ENCODE measurements at regions not wholly inside any gene's neighbourhood (a gene's known extent, or its start where the extent isn't known, plus 50 kb on each side); places are given as distances from the start of the nearest gene placed in this dataset.

DNA sequence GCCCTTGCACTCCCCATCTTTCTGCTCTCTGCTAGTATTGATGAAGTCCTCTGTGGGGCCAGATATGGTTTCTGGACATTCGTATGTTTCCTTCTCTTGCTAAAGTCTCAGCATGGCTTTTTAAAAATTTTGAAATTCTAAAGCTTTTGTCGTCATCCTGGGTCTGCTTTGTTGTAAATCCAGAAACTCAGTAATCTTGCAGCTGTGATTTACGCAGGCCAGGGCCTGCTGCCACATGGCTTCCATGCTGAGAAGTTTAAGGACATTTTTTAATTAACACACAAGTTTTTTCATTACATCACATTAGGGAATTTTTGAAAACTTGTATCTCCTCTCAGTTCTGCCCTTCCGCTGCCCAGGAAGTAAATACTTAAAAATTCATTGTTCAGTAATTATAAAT, 686.1 kb upstream of the IGFBP3 start (continued):
- TF ChIP-seq, protein P1, sequence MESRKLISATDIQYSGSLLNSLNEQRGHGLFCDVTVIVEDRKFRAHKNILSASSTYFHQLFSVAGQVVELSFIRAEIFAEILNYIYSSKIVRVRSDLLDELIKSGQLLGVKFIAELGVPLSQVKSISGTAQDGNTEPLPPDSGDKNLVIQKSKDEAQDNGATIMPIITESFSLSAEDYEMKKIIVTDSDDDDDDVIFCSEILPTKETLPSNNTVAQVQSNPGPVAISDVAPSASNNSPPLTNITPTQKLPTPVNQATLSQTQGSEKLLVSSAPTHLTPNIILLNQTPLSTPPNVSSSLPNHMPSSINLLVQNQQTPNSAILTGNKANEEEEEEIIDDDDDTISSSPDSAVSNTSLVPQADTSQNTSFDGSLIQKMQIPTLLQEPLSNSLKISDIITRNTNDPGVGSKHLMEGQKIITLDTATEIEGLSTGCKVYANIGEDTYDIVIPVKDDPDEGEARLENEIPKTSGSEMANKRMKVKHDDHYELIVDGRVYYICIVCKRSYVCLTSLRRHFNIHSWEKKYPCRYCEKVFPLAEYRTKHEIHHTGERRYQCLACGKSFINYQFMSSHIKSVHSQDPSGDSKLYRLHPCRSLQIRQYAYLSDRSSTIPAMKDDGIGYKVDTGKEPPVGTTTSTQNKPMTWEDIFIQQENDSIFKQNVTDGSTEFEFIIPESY (IDR thresholded peaks at IDR 0.05; ENCODE audit: extremely low read depth, insufficient replicate concordance, low read length), result no peak
- no peak for TF ChIP-seq EZH2phosphoT487 (IDR thresholded peaks at IDR 0.05; ENCODE audit: borderline replicate concordance)
- TF ChIP-seq ZNF274 (IDR thresholded peaks at IDR 0.05; ENCODE audit: low read depth, low read length), result no peak
- no peak for TF ChIP-seq FOSL1 (IDR thresholded peaks at IDR 0.05; ENCODE audit: low read depth)
- TF ChIP-seq, protein P2, sequence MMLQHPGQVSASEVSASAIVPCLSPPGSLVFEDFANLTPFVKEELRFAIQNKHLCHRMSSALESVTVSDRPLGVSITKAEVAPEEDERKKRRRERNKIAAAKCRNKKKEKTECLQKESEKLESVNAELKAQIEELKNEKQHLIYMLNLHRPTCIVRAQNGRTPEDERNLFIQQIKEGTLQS (IDR thresholded peaks at IDR 0.05), result no peak
- TF ChIP-seq CEBPB (IDR thresholded peaks at IDR 0.05; ENCODE audit: low read depth), result no peak
- TF ChIP-seq TCF7L2 (IDR thresholded peaks at IDR 0.05; ENCODE audit: borderline replicate concordance, extremely low read depth, insufficient read depth, insufficient read length), result no peak
- TF ChIP-seq EGR1 (IDR thresholded peaks at IDR 0.05; ENCODE audit: low read depth), result no peak
- TF ChIP-seq SRF (IDR thresholded peaks at IDR 0.05; ENCODE audit: low read depth), result no peak
- TF ChIP-seq ZFX (IDR thresholded peaks at IDR 0.05), result no peak
- no peak for TF ChIP-seq SIN3A (IDR thresholded peaks at IDR 0.05; ENCODE audit: low read depth)
- TF ChIP-seq POLR2AphosphoS5 (IDR thresholded peaks at IDR 0.05; ENCODE audit: low read depth, low read length), result no peak
- TF ChIP-seq ELF1 (IDR thresholded peaks at IDR 0.05; ENCODE audit: borderline replicate concordance, low read depth), result no peak

DNA sequence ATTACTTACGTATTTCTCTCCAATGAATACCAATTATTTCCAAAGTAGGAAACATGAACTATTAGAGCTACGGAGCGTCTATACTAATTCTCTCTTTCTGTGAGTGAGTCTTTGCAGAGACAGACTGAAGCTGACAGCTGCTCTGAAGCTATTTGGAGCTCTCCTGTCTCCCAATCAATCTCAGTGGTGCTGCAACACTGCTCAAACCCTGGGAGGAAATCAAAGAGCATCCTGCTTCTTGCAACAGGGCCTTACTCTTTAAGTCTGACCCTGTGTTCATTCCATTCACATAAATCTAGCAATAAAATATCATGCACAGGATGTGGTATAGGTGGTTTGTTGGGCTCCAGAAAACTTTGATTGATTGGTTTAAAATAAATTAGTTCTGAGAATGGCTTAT, 685.7 kb upstream of the IGFBP3 start:
- ChIA-PET RAD21 (ENCODE audit: low non-redundant PET in 1 of 2, low total read pairs in 2 of 2, uncharacterized antibody in 2 of 2, unreplicated experiment in 2 of 2) (no interaction called here), POLR2A (interaction anchor here (0.5 kb wide), 1 partner anchor 651 kb away, joined by 3 read pairs; no protein-coding TSS in a partner anchor), CTCF (no interaction called here)
- ATAC-seq (no peak), DNase-seq (ENCODE audit: low read depth, low spot score) (no peak)
- no peaks in the 10 kb centered on the region for H4K20me1 ChIP-seq (ENCODE audit: insufficient read depth)
- intact Hi-C loops (cut with micrococcal nuclease), result no loop called here
- H3K27me3 ChIP-seq (ENCODE audit: insufficient read depth, low read length), result no peaks in the 10 kb centered on the region
- no peak overlapping the region for H2AFZ ChIP-seq (ENCODE audit: low read depth, low read length, poor library complexity, severe bottlenecking)
- no TSS peak for BruUV-seq (replicated peaks)
- H3K4me1 ChIP-seq (ENCODE audit: control insufficient read depth in 1 of 2, insufficient read depth in 2 of 2, low read length in 2 of 2), result no peaks in the 10 kb centered on the region
- no peaks in the 10 kb centered on the region for H3K9me2 ChIP-seq (ENCODE audit: insufficient read depth)
- H3K4me2 ChIP-seq (ENCODE audit: low read length), result no peak overlapping the region
- H3K9me3 ChIP-seq (ENCODE audit: control insufficient read depth in 1 of 2, insufficient read depth in 1 of 2, low read depth in 1 of 2, low read length in 2 of 2), result no peaks in the 10 kb centered on the region
- no peak overlapping the region for H3K4me3 ChIP-seq (replicated peaks in 1 of 2; ENCODE audit: low read depth in 1 of 2, low read length in 2 of 2)
- H3K36me3 ChIP-seq (ENCODE audit: control insufficient read depth in 1 of 2, insufficient read depth in 2 of 2, low read length in 2 of 2), result no peaks in the 10 kb centered on the region
- H3K79me2 ChIP-seq (ENCODE audit: insufficient read depth, low read length), result no peaks in the 10 kb centered on the region
- H3K9ac ChIP-seq (ENCODE audit: low read length), result no peak overlapping the region
- no peak overlapping the region for H3K27ac ChIP-seq (ENCODE audit: low read depth, low read length)
- TF ChIP-seq ZFX (IDR thresholded peaks at IDR 0.05) (no peak), EZH2phosphoT487 (IDR thresholded peaks at IDR 0.05; ENCODE audit: borderline replicate concordance) (no peak), ELF1 (IDR thresholded peaks at IDR 0.05; ENCODE audit: borderline replicate concordance, low read depth) (no peak), POLR2A (IDR thresholded peaks at IDR 0.05; ENCODE audit: borderline replicate concordance, extremely low read depth, insufficient read depth, insufficient read length) (no peak), JUND (IDR thresholded peaks at IDR 0.05) (no peak), EGR1 (IDR thresholded peaks at IDR 0.05; ENCODE audit: low read depth) (no peak), TCF7L2 (IDR thresholded peaks at IDR 0.05; ENCODE audit: borderline replicate concordance, extremely low read depth, insufficient read depth, insufficient read length) (no peak)
- TF ChIP-seq, protein P3, sequence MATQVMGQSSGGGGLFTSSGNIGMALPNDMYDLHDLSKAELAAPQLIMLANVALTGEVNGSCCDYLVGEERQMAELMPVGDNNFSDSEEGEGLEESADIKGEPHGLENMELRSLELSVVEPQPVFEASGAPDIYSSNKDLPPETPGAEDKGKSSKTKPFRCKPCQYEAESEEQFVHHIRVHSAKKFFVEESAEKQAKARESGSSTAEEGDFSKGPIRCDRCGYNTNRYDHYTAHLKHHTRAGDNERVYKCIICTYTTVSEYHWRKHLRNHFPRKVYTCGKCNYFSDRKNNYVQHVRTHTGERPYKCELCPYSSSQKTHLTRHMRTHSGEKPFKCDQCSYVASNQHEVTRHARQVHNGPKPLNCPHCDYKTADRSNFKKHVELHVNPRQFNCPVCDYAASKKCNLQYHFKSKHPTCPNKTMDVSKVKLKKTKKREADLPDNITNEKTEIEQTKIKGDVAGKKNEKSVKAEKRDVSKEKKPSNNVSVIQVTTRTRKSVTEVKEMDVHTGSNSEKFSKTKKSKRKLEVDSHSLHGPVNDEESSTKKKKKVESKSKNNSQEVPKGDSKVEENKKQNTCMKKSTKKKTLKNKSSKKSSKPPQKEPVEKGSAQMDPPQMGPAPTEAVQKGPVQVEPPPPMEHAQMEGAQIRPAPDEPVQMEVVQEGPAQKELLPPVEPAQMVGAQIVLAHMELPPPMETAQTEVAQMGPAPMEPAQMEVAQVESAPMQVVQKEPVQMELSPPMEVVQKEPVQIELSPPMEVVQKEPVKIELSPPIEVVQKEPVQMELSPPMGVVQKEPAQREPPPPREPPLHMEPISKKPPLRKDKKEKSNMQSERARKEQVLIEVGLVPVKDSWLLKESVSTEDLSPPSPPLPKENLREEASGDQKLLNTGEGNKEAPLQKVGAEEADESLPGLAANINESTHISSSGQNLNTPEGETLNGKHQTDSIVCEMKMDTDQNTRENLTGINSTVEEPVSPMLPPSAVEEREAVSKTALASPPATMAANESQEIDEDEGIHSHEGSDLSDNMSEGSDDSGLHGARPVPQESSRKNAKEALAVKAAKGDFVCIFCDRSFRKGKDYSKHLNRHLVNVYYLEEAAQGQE (IDR thresholded peaks at IDR 0.05; ENCODE audit: low read depth), result no peak
- TF ChIP-seq, protein P4, sequence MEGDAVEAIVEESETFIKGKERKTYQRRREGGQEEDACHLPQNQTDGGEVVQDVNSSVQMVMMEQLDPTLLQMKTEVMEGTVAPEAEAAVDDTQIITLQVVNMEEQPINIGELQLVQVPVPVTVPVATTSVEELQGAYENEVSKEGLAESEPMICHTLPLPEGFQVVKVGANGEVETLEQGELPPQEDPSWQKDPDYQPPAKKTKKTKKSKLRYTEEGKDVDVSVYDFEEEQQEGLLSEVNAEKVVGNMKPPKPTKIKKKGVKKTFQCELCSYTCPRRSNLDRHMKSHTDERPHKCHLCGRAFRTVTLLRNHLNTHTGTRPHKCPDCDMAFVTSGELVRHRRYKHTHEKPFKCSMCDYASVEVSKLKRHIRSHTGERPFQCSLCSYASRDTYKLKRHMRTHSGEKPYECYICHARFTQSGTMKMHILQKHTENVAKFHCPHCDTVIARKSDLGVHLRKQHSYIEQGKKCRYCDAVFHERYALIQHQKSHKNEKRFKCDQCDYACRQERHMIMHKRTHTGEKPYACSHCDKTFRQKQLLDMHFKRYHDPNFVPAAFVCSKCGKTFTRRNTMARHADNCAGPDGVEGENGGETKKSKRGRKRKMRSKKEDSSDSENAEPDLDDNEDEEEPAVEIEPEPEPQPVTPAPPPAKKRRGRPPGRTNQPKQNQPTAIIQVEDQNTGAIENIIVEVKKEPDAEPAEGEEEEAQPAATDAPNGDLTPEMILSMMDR (IDR thresholded peaks at IDR 0.05 in 2 of 3, conservative IDR thresholded peaks at IDR 0.05 in 1 of 3; ENCODE audit: borderline replicate concordance in 1 of 3, insufficient read depth in 1 of 3, low read depth in 2 of 3, low read length in 2 of 3), result no peak
- TF ChIP-seq, protein P5, sequence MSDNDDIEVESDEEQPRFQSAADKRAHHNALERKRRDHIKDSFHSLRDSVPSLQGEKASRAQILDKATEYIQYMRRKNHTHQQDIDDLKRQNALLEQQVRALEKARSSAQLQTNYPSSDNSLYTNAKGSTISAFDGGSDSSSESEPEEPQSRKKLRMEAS (IDR thresholded peaks at IDR 0.05), result no peak
- TF ChIP-seq, protein P2 (IDR thresholded peaks at IDR 0.05), result no peak
